Activated T-cell treated with anti-CD3 and anti-CD28 coated beads, Interleukin-2, amount 50 U/mL, for 48 hours (primary cell): ENCODE measurements at regions not wholly inside any gene's neighbourhood (a gene's known extent, or its start where the extent isn't known, plus 50 kb on each side); places are given as distances from the start of the nearest gene placed in this dataset.
"Not testable (repeated sequence)": the region's sequence is repeated elsewhere in the genome, so short reads cannot be mapped to it uniquely, and the experiment has no call there.

Experiments used
- DNase-seq, 2 experiments: peaks; one replicate each; pipeline ENCODE4 v3.0.0-alpha.2; 2020

DNA sequence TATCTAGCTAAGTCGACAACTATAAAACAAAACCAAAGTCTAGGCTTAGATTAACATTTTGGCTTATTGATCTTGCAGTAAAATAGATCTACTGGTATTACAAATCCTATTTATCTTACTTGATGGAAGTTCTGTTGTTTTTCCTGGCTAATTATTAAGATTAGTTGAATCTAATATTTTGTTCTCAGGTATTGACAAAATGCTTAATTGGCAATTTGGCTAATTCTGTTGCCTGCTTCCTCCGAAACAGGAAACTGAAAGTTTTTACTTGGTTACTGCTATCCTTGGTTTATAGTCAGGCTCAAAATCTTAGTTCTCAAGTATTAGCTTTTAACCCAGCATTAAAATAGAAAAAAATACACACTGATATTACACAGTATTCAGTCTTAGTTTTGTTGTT, 820.5 kb downstream of the NR2F1-AS1 start:
- no peak for DNase-seq

DNA sequence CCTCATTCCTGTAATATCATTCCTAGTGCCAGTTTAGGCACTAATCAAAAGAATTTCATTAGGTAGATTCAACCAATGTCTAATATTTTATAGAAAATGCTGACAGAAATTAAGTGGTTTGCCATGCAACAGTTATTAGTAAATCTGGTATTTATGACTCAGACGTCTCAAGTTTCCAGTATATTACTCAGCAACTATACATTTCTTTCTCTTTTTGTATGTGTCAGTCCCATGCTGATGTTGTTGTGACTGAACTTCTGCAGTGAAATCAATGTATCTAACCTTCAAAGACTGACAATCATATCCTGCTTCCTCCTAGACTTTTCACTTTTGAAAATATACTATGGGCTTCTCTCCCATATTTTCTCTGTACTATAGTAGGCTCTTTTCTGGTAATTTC, 822.5 kb downstream of the NR2F1-AS1 start:
- DNase-seq = no peak

DNA sequence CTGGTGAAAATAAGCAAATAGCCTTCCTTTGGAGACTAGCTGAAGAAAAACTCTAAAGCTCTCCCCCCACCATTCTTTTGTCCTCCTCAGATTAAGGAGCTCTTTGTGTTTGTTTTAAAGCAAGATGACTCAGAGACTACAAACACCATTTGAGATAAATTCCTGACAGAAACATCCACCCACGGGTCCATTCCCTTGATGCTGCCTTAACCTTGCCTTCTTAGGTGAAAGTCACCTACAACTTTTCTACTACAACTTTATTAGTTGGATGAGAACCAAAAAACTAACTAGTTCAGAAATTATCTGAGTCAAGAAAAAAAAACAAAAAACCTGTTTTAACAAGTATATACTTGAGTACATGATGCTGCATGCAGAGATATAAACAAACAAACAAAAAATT, 831.1 kb downstream of the NR2F1-AS1 start:
- DNase-seq = no peak

DNA sequence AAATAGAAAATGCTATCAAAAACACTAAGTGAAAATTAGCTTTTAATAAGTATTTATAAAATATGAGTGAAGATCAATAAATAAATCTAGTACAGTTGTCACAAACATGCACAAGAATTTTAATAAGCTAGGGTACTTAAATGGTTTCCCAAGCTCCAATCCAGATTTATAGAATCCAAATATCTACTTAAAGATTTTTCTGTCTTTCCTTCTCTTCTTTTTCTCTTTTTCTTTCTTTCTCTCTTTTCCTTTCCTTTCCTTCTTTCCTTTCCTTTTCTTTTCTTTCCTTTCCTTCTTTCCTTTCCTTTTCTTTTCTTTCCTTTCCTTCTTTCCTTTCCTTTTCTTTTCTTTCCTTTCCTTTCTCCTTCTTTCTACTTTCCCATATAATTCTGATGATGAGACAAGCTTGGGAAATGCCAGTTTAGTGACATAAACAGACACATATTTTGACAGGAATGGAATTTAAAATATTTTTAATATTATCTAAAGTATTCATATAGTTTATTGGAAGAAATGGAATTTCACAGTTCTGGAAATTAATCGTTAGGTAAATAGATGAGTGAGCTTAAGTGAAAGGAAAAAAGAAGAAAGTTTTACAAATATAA, 832.8 kb downstream of the NR2F1-AS1 start:
- DNase-seq = no peak

DNA sequence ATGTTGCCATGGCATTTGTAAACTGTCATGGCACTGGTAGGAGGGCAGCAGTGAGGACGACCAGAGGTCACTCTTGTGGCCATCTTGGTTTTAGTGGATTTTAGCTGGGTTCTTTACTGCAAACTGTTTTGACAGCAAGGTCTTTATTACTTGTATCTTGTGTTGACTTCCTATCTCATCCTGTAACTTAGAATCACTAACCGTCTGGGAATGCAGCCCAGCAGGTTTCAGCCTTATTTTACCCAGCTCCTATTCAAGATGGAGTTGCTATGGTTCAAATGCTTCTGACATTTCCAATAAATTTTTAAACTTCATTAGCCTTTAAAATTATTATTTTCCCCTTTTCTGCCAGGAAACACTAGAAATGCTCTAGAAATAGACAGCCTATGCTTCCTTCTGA, 839.1 kb downstream of the NR2F1-AS1 start:
- no peak for DNase-seq

DNA sequence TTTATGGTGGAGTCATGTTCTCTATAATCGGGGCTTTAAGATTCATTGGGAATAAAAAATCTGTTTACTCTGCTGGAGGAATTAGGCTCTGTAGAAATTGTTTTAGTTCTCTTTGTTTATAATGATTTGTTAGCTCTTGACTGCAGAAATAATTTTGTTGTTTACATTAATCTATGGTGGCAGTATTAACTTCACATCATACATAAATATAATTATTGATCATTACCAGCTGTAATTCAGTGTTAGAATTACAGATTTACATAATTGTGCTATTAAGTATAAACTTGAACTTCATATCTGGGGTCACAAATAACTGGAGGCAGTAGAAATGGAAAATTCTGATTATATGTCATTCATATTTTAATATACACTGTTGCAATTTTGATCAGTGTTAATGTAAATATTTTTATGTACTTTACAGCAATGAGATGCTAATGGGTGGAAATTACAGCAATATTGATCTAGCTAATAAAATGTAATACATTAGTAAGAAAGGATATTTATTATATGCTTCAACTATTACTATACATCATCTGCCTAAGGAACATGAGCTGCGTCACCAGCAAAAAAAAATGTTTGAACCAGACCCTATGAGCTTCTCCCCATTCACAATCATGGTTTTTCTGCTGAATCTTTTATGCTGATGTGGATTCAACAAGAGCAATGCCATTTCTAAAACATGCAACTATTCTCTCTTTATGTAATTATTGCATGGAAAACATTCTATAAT, 846.6 kb downstream of the NR2F1-AS1 start:
- no peak for DNase-seq

DNA sequence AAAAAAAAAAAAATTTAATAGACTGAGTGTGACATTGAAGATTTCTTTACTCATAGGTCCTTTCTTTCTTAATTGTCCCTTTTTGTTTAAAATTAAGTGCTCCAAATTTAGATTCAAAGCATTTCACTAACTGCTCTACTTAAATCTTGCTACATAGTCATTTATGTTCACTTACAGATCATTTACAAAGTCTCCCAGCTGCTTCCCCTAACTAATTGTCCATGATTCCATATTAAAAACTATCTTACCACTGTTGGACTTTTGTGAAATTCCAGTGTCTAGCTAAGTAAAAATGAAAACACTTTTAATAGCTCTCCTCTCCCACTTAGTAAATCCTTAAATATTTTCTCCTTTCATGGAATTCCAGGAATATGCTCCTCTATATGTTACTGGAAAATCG, 850.5 kb downstream of the NR2F1-AS1 start:
- DNase-seq = no peak

DNA sequence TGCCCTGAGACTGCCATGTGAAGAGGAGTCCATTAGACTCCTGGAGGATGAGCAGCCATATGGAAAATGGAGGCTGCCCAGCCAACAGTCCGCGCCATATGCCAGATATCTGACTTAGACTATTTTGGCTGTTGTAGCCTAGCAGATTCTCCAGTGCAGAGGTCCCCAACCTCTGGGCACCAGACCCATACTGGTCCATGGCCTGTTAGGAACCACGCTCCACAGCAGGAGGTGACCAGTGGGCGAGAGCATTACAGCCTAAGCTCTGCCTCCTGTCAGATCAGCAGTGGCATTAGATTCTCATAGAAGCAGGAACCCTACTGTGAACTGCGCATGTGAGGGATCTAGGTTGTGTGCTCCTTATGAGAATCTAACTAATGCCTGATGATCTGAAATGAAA, 851.9 kb downstream of the NR2F1-AS1 start:
- no peak for DNase-seq

DNA sequence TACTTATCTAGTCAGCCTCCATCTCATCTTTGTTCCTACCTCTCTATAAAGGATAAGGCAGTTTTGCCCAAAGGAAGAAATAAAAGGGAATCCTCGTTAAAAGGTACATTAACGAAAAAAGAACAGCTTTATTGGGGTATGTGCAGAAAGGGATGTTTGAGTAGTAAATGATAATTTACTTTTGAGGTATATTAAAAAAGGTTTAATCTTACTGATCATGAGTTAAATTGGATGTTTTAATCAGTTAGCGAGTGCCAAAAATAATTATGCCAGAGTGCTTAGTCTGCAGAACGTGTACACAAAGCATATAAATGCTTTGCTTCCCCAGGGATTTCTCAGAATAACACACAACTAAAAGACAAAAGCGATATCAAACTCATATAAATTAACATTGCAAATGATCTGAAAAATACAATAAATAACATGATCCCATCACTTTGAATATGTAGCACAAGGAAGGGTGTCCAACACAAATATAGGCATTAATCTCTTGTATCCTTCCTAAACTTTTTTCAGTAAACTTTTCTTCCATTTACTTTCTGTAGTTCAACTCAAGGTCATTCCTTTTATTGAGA, 865.0 kb downstream of the NR2F1-AS1 start:
- DNase-seq = no peak

DNA sequence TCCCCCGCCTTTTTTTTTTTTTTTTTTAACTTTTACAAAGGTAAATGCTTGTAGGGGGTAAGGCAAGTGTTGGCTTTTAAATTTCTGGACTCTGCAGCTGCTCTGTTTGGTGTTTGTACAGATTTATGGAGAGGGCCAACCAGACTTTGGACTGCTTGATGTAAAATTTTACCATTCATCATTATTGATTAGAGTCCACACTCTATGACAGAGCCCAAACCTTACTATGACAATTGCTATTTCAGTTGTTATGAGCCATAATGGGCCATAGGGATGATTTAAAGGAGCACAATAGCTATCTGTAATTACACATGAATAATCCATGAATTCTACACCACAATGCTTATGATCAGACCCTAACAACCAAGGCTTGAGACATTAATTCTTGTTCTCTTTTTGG, 867.2 kb downstream of the NR2F1-AS1 start:
- DNase-seq = no peak

DNA sequence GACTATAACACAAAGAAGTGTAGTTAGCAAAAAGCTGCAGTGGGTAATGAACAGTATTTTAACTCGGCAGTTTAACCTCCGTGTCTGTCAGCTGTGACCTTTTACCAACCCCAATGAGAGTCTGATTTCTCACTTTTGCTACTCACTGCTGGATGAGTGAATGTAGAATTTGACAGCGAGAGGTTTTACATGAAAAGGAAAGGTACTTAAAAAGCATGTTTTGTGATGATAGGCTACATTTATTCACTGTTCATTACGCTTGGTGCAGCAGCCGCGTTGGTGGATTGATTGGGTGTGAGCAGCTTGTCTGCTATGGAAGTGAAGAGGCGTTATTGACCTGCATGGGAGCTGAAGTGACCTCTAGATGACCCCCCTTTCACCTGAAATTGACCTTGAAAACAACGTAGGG, 867.7 kb downstream of the NR2F1-AS1 start:
- DNase-seq = no peak

DNA sequence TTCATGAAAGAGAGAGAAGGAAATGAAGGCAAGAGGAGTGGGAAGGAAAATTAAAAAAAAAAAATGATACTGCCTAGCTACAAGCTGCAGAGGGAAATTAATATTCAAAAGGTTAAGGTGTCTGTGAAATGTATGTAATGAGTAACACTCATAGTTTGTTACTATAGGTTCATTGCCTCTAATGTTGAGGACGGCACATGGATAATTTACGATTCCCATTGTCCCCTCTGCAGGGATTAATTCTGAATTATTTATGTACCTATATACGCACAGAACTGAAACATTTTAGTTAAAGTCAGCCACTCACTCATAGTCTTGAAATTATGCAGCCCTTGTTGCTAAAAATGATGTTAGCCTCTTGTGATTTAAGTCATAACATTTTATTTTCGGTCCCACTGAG, 869.1 kb downstream of the NR2F1-AS1 start:
- no peak for DNase-seq

DNA sequence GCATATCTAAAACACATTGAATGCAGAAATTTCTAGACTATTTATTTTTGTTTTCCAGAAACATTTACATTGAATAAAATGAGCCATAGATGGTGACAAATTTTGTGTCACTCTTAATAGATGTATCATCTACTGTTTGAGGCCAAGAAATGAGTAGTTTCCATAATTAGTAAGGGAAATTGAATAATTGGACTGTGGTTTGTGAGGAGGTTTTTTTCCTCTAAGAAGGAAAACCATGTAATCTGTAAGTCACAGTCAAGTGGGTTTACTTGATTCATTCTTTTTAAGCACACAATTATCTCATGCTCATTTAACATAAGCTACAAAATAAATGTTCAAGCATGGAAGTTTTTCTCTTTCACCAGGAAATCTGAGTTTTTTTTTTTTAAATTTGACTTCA, 876.4 kb downstream of the NR2F1-AS1 start:
- DNase-seq = no peak

DNA sequence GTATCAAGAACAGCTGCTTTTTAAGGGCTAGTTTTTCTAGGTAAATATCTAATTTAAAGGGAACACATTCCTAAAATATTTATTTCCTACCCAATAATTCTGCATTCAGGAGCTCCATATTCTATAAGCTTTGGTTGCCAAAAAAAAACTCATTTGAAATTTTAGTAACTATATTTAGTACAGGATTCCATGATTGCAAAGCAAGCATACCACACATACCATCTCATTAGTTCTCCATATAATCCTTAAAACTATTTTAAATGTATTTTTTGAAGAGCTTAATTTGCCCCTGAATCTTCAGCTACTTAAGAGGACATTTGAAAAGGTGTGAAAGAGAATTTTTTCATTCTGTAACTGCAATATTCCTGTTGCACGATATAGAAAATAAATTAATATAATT, 877.0 kb downstream of the NR2F1-AS1 start:
- DNase-seq = no peak

DNA sequence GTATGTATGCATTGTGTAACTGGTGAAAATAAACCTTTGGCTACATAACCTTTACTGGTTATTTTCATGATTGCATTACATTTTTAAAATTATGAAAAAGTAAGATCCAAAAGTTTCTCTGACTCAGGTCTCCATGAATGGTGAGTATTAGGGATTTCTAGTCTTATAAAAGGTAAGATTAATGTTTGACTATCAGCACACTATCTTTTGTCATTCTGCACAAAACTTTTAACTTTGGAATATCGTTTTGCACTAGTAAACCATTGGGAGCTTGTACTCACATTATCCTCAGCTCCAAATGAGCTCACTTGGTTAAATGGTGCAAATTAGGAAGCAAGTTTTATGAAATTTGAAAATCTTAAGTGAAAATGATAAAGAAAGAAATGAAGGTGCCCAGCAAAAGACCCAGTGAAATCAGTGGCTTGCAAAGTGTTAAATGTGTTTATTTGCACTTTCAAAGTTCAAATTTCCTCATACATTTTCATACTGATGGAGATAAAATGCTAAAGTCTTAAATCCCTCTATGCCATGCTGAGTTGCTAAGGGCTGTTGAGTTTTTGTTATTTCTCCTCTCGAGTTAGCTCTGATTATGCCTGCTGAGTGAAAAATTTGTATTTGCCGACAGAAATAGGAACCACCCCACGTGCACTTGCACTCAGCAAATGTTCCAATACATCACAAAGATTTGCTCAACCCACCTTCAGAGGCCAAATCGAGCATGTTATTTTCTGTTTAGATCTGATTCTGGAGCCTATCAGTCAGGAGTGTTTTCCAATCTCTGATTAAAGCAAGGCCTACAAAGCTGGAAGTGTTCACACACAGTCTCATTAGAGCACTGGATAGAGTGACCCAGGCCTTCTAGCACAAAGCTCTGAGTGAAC, 885.7 kb downstream of the NR2F1-AS1 start:
- DNase-seq = no peak

DNA sequence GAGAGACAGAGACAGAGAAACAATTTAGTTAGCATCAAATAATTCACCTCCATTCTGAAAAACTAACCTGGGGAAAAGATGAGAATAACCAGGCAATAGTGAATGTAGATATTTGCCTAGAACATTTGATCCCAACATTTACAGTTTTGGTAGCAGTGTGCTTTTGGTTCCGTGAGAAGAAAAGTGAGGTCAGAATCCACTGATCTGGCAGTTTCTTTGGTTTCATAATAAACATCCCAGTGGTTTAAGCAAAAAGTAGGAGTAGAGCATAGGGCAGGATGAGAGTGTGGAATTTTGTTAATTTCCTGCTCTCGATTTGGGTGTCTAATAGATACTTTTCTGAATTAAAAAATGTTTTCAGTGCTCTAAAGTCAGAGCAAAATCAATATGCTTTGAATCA, 887.0 kb downstream of the NR2F1-AS1 start:
- no peak for DNase-seq

DNA sequence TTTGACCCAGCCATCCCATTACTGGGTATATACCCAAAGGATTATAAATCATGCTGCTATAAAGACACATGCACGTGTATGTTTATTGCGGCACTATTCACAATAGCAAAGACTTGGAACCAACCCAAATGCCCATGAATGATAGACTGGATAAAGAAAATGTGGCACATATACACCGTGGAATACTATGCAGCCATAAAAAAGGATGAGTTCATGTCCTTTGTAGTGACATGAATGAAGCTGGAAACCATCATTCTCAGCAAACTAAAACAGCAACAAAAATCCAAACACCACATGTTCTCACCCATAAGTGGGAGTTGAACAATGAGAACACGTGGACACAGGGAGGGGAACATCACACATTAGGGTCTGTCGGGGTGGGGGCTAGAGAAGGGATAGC, 889.1 kb downstream of the NR2F1-AS1 start:
- not testable (repeated sequence) for DNase-seq

DNA sequence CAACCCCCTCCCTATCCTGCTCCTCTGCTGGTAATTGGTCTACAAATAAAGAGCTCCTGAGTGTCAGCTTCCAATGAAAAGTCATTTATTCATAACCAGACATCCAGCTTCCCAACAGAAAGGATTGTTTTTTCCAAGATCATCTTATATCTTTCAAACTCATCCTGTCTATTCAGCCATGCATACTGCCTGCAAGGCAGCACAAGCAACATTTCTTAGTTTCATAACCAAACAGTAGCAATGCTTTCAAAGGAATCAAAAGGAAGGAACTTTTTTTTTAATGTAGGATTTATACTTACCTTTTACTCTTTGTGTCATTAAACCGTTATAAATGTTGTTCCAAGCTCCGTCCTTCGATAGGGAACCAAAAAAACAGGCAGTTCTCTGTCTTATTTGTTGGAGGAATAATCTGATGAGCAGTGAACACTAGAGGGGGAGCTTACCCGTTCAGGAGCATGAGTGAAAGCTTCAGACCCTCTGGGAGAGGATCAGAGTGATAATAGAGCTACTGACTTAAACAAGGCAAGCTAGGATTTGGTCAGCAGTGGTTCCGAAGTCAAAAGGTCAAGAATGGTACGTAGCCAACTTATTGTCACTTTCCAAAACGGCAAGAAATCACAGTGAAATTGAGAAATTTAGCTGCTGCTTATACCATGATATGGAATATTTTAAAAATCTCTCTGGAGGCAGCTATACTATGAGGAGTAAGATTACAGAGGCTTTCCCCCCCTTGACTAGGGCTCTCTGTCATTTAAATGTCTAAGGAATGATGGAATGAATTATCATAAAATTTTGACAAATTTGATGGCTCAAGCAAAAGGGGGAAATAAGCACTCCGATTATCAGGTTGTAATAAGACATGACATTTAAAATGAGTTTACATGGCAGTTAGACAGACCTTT, 892.9 kb downstream of the NR2F1-AS1 start:
- no peak for DNase-seq

DNA sequence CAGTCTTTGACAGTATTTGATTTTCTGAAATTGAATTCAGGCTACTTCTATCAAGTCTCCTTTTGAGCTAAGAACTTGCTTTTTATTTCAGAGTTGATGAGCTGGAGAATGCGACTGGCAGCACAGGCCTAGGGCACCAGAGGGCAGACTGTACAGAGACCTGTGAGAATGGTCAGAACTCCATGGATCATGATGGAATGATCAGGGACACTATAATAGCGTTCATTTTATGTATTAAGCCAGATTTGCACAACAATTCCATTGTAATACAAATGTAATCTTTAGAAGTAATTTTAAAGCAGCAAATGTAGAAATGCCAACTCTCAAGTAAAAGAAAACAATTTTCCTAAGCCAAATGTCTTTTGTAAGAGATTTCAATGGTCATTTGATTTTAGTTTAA, 902.4 kb downstream of the NR2F1-AS1 start:
- no peak for DNase-seq

DNA sequence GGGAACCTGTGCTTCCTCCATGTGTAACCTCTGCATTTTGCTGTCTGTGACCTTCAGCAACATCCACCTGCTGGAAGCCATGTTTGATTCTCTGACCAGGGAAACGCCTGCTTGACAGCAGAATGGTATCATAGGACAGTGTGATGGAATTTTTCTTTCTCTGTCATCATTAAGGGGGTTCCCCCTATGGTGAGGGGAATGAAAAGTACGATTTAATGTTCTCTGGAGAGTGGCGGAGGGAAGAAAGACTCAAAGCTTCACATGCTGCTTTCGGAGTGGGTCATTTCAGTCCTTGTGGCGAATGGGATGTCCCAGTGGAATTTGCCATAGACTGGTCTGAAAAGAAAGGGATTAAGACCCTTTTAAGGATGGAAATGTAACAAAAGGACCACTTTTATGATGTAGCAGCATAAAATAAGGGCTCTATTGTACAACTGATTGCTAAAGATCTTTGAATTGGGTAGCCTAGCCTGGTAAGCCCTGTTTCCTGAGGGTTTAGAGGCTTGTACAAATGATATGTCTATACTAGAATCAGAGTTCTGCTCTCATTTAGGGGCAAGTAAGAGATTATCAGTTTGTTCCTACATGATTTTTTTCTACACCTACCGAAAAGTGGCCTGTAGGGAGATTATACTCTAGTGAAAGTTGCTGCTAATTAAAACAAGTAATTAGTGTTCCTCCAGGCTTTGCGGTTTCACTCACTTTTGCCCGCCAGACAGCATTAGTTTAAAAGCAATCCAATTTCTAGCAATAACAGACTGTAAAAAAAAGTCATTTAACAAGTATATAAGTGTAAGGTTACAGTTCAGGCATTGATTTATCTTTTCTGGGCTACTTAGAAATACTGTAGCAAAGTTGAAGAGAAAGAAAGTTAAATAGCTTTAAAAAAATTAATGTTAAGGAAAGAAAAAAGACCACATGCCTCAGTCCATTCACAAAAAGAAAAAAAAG, 904.5 kb downstream of the NR2F1-AS1 start:
- DNase-seq = no peak

DNA sequence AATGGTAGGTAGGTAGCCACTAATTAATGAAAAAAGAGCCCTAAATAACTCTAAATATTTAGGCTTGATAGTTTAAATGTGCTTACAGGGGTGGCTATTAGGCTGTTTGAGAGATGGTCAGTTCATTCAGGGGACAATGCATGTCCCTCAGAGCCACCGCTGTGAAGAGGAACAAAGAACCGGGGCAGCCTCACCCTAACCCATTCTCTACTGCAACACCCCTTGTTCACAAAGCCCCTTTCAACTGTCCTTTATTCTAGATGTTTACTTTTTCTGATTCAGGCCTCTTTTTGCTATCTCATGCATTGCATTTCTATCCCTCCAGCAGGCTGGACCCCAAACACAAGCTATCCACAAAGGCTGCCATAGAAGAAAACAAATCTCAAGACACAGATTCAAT, 906.7 kb downstream of the NR2F1-AS1 start:
- DNase-seq = no peak
